ENCODE measurements at regions not wholly inside any gene's neighbourhood (a gene's known extent, or its start where the extent isn't known, plus 50 kb on each side); places are given as distances from the start of the nearest gene placed in this dataset.
"Not testable (repeated sequence)": the region's sequence is repeated elsewhere in the genome, so short reads cannot be mapped to it uniquely, and the experiment has no call there.

- TF ChIP-seq CTCF (IDR thresholded peaks at IDR 0.05; ENCODE audit: low read depth, low read length, missing control alignments), result no peak
- DNase-seq (ENCODE audit: low read depth), result no peak
- H3K4me3 ChIP-seq (ENCODE audit: low read depth, low read length), result no peak overlapping the region
- in situ Hi-C loops (cut with HindIII; ENCODE audit: low sequenced_read_pairs), result no loop called here
These were observed 104.3 kb upstream of the RNU6-1 start for GRCh38 chr15:67944010-67944641.

- in situ Hi-C loops (cut with HindIII; ENCODE audit: low sequenced_read_pairs), result no loop called here
- TF ChIP-seq CTCF (IDR thresholded peaks at IDR 0.05; ENCODE audit: low read depth, low read length, missing control alignments), result no peak
- no peak for DNase-seq (ENCODE audit: low read depth)
- no peak overlapping the region for H3K4me3 ChIP-seq (ENCODE audit: low read depth, low read length)
These were observed 105.3 kb upstream of the RNU6-1 start for GRCh38 chr15:67945131-67945530.

DNA sequence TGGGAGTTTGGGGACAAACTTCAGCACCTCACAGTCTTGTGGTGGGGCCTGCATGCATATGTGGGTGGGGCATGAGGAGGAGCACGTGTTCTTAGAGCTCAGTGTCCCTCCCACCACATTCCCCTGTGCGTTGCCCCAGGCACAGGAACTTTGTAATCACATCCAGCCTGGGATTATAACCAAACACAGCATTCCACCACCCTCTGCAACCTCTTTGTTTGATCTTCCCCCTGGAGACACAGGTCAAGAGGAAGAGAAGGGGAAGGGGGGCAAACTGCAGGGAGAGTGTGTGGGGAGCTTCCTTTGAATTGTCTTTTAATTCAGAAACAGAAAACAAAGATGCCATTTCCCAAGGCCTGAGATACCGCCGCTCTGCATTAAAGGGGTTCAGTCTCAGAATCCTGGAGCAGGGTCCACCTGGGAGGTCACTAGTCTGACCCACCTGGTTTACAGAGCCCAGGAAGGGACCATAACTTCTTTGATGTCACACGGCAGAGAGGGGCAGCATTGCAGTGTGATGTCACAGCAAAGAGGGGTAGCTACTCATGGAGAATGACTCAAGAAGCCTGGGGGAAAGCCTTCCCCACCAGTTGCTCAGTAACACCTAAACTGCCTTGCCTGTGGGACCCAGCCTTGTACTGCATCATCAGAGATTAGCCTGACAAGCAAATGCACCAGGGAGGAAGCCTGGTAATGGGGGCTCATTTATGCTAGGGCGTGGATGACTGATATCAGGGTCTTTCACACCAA is 106.3 kb upstream of the RNU6-1 start:
- no peak overlapping the region for H3K4me3 ChIP-seq (ENCODE audit: low read depth, low read length)
- no peak for TF ChIP-seq CTCF (IDR thresholded peaks at IDR 0.05; ENCODE audit: low read depth, low read length, missing control alignments)
- DNase-seq (ENCODE audit: low read depth), result no peak
- in situ Hi-C loops (cut with HindIII; ENCODE audit: low sequenced_read_pairs), result no loop called here

DNA sequence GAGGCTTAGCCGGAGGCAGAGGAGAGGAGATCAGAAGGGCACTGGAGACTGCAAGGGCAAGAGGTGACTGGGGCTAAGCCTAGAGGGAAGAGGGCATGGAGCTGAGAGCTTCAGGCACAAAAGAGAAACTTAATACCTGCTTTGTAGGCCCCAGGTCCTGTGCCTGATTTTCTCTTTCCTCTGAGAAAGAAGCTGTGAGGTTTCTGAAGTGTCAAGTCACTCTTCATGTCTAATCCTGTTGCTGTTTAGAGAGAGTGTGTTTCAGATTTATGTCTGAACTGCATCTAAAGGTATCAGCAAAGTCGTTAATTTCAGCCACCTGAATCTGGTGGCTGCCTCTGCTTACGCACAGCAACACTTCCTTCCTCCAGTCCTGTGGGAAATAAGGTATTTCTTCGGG is 106.9 kb upstream of the RNU6-1 start:
- TF ChIP-seq CTCF (IDR thresholded peaks at IDR 0.05; ENCODE audit: low read depth, low read length, missing control alignments), result no peak
- H3K4me3 ChIP-seq (ENCODE audit: low read depth, low read length), result no peak overlapping the region
- in situ Hi-C loops (cut with HindIII; ENCODE audit: low sequenced_read_pairs), result no loop called here
- DNase-seq (ENCODE audit: low read depth), result no peak

DNA sequence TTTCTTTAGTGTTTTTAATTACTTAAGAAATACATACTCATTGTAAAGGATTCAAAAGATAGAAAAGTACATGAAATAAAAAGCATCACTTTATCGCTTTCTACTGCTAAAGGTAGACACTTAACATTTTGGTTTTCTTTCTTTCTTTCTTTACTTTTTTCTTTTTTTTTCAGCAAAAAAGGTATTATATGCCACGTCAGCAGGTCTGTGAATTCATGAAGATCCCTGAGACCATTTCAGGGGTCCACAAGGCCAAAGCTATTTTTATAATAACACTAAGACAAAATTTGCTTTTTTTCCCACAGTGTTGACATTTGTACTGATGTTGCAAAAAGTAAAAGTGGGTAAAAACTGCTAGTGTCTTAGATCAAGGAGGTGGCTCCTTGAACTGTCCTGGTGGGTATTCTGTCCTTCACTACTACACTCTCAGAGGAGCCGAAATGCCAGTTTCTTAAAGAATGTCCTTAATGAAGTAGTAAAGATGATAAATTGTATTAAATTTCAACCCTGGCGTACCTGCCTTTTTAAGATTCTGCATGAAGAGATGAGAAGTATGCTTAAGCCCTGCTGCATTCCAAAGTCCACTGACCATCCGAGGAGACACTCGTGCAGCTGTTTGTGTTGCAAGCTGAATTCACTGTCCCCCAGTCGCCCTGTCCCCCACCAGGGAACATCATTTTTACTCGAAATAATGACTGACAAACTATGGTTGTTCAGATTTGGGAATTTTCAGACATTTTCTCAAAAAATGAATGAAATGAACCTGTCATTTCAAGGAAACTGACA is 106.7 kb upstream of the PIAS1 start:
- no peak for TF ChIP-seq CTCF (IDR thresholded peaks at IDR 0.05; ENCODE audit: low read depth, low read length, missing control alignments)

GRCh38 chr15:67948215-67948614 is 105.9 kb upstream of the PIAS1 start:
- TF ChIP-seq CTCF (IDR thresholded peaks at IDR 0.05; ENCODE audit: low read depth, low read length, missing control alignments), result no peak
- in situ Hi-C loops (cut with HindIII; ENCODE audit: low sequenced_read_pairs), result no loop called here
- H3K4me3 ChIP-seq (ENCODE audit: low read depth, low read length), result no peak overlapping the region
- DNase-seq (ENCODE audit: low read depth), result no peak

More for the DNA sequence above, 106.7 kb upstream of the PIAS1 start:
- DNase-seq (ENCODE audit: low read depth), result no peak
- in situ Hi-C loops (cut with HindIII; ENCODE audit: low sequenced_read_pairs), result no loop called here
- no peak overlapping the region for H3K4me3 ChIP-seq (ENCODE audit: low read depth, low read length)

DNA sequence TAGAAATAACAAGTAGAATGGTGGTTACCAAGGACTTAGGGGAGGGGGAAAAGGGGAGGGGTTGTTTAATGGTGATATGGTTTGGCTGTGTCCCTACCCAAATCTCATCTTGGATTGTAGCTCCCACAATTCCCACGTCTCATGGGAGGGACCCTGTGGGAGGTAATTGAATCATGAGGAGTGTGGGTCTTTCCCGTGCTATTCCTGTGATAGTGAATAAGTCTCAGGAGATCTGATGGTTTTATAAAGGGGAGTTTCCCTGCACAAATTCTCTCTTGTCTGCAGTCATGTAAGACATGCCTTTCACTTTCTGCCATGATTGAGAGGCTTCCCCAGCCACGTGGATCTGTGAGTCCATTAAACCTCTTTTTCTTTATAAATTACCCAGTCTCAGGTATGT is 102.9 kb upstream of the PIAS1 start:
- DNase-seq (ENCODE audit: low read depth); H3K4me3 ChIP-seq (ENCODE audit: low read depth, low read length); in situ Hi-C loops (cut with HindIII; ENCODE audit: low sequenced_read_pairs): not testable (repeated sequence)

All from astrocyte of the cerebellum (primary cell).